ENCODE measurements at regions not wholly inside any gene's neighbourhood (a gene's known extent, or its start where the extent isn't known, plus 50 kb on each side); places are given as distances from the start of the nearest gene placed in this dataset.

- TF ChIP-seq POLR2AphosphoS5 (IDR thresholded peaks at IDR 0.05), result no peak
- no peak for TF ChIP-seq EP300 (IDR thresholded peaks at IDR 0.05)
- no peak for TF ChIP-seq POLR2A (IDR thresholded peaks at IDR 0.05)
- TF ChIP-seq, protein P1, sequence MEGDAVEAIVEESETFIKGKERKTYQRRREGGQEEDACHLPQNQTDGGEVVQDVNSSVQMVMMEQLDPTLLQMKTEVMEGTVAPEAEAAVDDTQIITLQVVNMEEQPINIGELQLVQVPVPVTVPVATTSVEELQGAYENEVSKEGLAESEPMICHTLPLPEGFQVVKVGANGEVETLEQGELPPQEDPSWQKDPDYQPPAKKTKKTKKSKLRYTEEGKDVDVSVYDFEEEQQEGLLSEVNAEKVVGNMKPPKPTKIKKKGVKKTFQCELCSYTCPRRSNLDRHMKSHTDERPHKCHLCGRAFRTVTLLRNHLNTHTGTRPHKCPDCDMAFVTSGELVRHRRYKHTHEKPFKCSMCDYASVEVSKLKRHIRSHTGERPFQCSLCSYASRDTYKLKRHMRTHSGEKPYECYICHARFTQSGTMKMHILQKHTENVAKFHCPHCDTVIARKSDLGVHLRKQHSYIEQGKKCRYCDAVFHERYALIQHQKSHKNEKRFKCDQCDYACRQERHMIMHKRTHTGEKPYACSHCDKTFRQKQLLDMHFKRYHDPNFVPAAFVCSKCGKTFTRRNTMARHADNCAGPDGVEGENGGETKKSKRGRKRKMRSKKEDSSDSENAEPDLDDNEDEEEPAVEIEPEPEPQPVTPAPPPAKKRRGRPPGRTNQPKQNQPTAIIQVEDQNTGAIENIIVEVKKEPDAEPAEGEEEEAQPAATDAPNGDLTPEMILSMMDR (IDR thresholded peaks at IDR 0.05), result no peak
These were observed 80.0 kb upstream of the NTRK2 start for GRCh38 chr9:84589542-84589941.

GRCh38 chr9:84590706-84591105, 78.8 kb upstream of the NTRK2 start:
- H3K27ac ChIP-seq, result no peak overlapping the region
- no peaks in the 10 kb centered on the region for H3K27me3 ChIP-seq
- no peak for DNase-seq
- no peak overlapping the region for H3K4me3 ChIP-seq
- intact Hi-C loops (cut with DNase I; ENCODE audit: low total_unique reads), result no loop called here
- H3K4me1 ChIP-seq, result no peaks in the 10 kb centered on the region
- H3K36me3 ChIP-seq, result no peaks in the 10 kb centered on the region
- TF ChIP-seq, protein P1 (IDR thresholded peaks at IDR 0.05), result no peak
- TF ChIP-seq POLR2A (IDR thresholded peaks at IDR 0.05) (no peak), EP300 (IDR thresholded peaks at IDR 0.05) (no peak), POLR2AphosphoS5 (IDR thresholded peaks at IDR 0.05) (no peak)
- no peaks in the 10 kb centered on the region for H3K9me3 ChIP-seq
- 87 to 93% (median 92%) methylated on average over 4 of the region's 4 CpGs for WGBS, 5 donors

More at GRCh38 chr9:84589542-84589941, 80.0 kb upstream of the NTRK2 start:
- no peaks in the 10 kb centered on the region for H3K36me3 ChIP-seq
- no peaks in the 10 kb centered on the region for H3K4me1 ChIP-seq
- no peak for DNase-seq
- H3K27me3 ChIP-seq, result no peaks in the 10 kb centered on the region
- H3K9me3 ChIP-seq, result no peaks in the 10 kb centered on the region
- H3K27ac ChIP-seq, result no peak overlapping the region
- H3K4me3 ChIP-seq, result no peak overlapping the region
- 81 to 91% (median 86%) methylated on average over 1 of the region's 1 CpG for WGBS, 5 donors
- intact Hi-C loops (cut with DNase I; ENCODE audit: low total_unique reads), result no loop called here

- Histone ChIP-seq H3K4me1 (no peaks in the 10 kb centered on the region), H3K9me3 (no peaks in the 10 kb centered on the region), H3K27ac (no peak overlapping the region), H3K36me3 (no peaks in the 10 kb centered on the region), H3K4me3 (no peak overlapping the region), H3K27me3 (no peaks in the 10 kb centered on the region)
- TF ChIP-seq POLR2AphosphoS5 (IDR thresholded peaks at IDR 0.05) (no peak), EP300 (IDR thresholded peaks at IDR 0.05) (no peak), POLR2A (IDR thresholded peaks at IDR 0.05) (no peak)
- TF ChIP-seq, protein P1 (IDR thresholded peaks at IDR 0.05), result no peak
- no peak for DNase-seq
- WGBS, 5 donors, result 76 to 86% (median 84%) methylated on average over 4 of the region's 4 CpGs
- intact Hi-C loops (cut with DNase I; ENCODE audit: low total_unique reads), result no loop called here
These were observed 76.6 kb upstream of the NTRK2 start for GRCh38 chr9:84592918-84593317.

- Histone ChIP-seq H3K4me3 (no peak overlapping the region), H3K27me3 (no peaks in the 10 kb centered on the region), H3K4me1 (no peaks in the 10 kb centered on the region), H3K27ac (no peak overlapping the region), H3K36me3 (no peaks in the 10 kb centered on the region), H3K9me3 (no peaks in the 10 kb centered on the region)
- DNase-seq, result no peak
- WGBS, 5 donors, result 62 to 66% (median 62%) methylated on average over 4 of the region's 4 CpGs
- TF ChIP-seq POLR2A (IDR thresholded peaks at IDR 0.05) (no peak), POLR2AphosphoS5 (IDR thresholded peaks at IDR 0.05) (no peak), EP300 (IDR thresholded peaks at IDR 0.05) (no peak)
- TF ChIP-seq, protein P1 (IDR thresholded peaks at IDR 0.05), result no peak
- intact Hi-C loops (cut with DNase I; ENCODE audit: low total_unique reads), result no loop called here
These were observed 76.2 kb upstream of the NTRK2 start for GRCh38 chr9:84593352-84593751.
